PC-3 (cell line): ENCODE measurements at regions not wholly inside any gene's neighbourhood (a gene's known extent, or its start where the extent isn't known, plus 50 kb on each side); places are given as distances from the start of the nearest gene placed in this dataset.

Experiments used
- ATAC-seq: fragments of 200-7000 bp; cut with Tn5 transposase; 2 replicates; pipeline ENCODE4 v1.9.1; 2020; ENCODE audit warnings: mild to moderate bottlenecking, moderate library complexity
- BruUV-seq: library from RNA; stranded (reverse); fragments of 400-500 nt; replicated peaks from 2 replicates; lab custom pipeline; 2021; lab: Mats Ljungman, UMichigan
- CTCF ChIA-PET: fragments of 300-600 bp; sonication (Branson Sonifier 250); formaldehyde crosslinking; loops from one replicate; lab custom pipeline; 2022; ENCODE audit warnings: antibody characterized with exemption; lab: Charles Lee
- POLR2A ChIA-PET: fragments of 300-600 bp; sonication (Branson Sonifier 250); formaldehyde crosslinking; loops from one replicate; lab custom pipeline; 2022; ENCODE audit warnings: antibody characterized with exemption; ENCODE audit not compliant: unreplicated experiment; lab: Charles Lee
- DNase-seq: peaks from one replicate; pipeline ENCODE4 v3.0.0-alpha.2; 2015
- H2AFZ ChIP-seq: fragments of 300-600 bp; sonication (generic); 2 replicates; pipeline ENCODE4 v1.6.0; 2016; ENCODE audit warnings: antibody characterized with exemption, low read length
- H3F3A ChIP-seq: fragments of 300-600 bp; sonication (generic); one replicate; pipeline ENCODE4 v1.6.0; 2017; ENCODE audit warnings: antibody characterized with exemption, low read length, control low read depth, mild to moderate bottlenecking; ENCODE audit not compliant: unreplicated experiment
- H3K27ac ChIP-seq: fragments of 300-600 bp; sonication (generic); 2 replicates; pipeline ENCODE4 v1.5.1; 2016; ENCODE audit warnings: mild to moderate bottlenecking, low read length
- H3K27me3 ChIP-seq: fragments of 300-600 bp; sonication (generic); 2 replicates; pipeline ENCODE4 v1.6.1; 2016; ENCODE audit warnings: low read length, mixed read lengths
- H3K36me3 ChIP-seq: fragments of 300-600 bp; sonication (generic); 2 replicates; pipeline ENCODE4 v1.6.1; 2016; ENCODE audit warnings: low read depth, mixed run types, low read length, mixed read lengths
- H3K4me1 ChIP-seq: fragments of 300-600 bp; sonication (generic); 2 replicates; pipeline ENCODE4 v1.5.1; 2016; ENCODE audit warnings: low read length; ENCODE audit not compliant: insufficient read depth
- H3K4me2 ChIP-seq: fragments of 300-600 bp; sonication (generic); 2 replicates; pipeline ENCODE4 v1.6.0; 2016; ENCODE audit warnings: low read length
- H3K4me3 ChIP-seq: fragments of 300-600 bp; sonication (generic); 2 replicates; pipeline ENCODE4 v1.5.1; 2016; ENCODE audit warnings: mild to moderate bottlenecking, low read length, mixed read lengths
- H3K79me2 ChIP-seq: fragments of 300-600 bp; sonication (generic); 2 replicates; pipeline ENCODE4 v1.6.1; 2017; ENCODE audit warnings: low read length, mixed read lengths
- H3K9ac ChIP-seq: fragments of 300-600 bp; sonication (generic); 2 replicates; pipeline ENCODE4 v1.6.0; 2016; ENCODE audit warnings: mild to moderate bottlenecking, low read length
- H3K9me2 ChIP-seq: fragments of 300-600 bp; sonication (generic); replicated peaks from 2 replicates; pipeline ENCODE4 v1.6.1; 2016; ENCODE audit warnings: mixed run types, low read length, mixed read lengths
- H3K9me3 ChIP-seq: fragments of 300-600 bp; sonication (generic); 2 replicates; pipeline ENCODE4 v1.6.1; 2016; ENCODE audit warnings: low read length, mixed read lengths
- H4K20me1 ChIP-seq: fragments of 300-600 bp; sonication (generic); 2 replicates; pipeline ENCODE4 v1.6.1; 2016; ENCODE audit warnings: low read length, mixed read lengths
- CTCF ChIP-seq: fragments of 300-600 bp; sonication (generic); conservative IDR thresholded peaks from 2 replicates; pipeline ENCODE4 v1.5.1; 2017; ENCODE audit warnings: antibody characterized with exemption, low read depth, mild to moderate bottlenecking, low read length
- EZH2 ChIP-seq: fragments of 300-600 bp; sonication (generic); IDR thresholded peaks from one replicate; pipeline ENCODE4 v1.6.1; 2017; ENCODE audit warnings: antibody characterized with exemption, mild to moderate bottlenecking, low read length; ENCODE audit not compliant: unreplicated experiment
- EZH2phosphoT487 ChIP-seq: fragments of 300-600 bp; sonication (generic); IDR thresholded peaks from 2 replicates; pipeline ENCODE4 v1.6.1; 2018; ENCODE audit warnings: mild to moderate bottlenecking, antibody characterized with exemption, low read length, borderline replicate concordance
- intact Hi-C: fragments of 100-400 bp; cut with micrococcal nuclease; formaldehyde crosslinking; loops from 2 replicates; pipeline ENCODE4 v1.9.0; 2023

GRCh38 chr15:39255760-39256159 lies 325.1 kb upstream of the THBS1 start:
- Histone ChIP-seq H3K79me2 (no peaks in the 10 kb centered on the region), H3K4me1 (0 out of 2 replicates have a peak, but pooled peaks cover 2% of the 10 kb centered on the region), H3K4me3 (no peak overlapping the region), H3K9ac (no peak overlapping the region), H4K20me1 (no peaks in the 10 kb centered on the region), H3K27me3 (no peaks in the 10 kb centered on the region), H3K9me2 (no peaks in the 10 kb centered on the region), H3K4me2 (no peak overlapping the region), H3K9me3 (no peaks in the 10 kb centered on the region), H3K36me3 (no peaks in the 10 kb centered on the region), H3F3A (no peaks in the 10 kb centered on the region), H2AFZ (no peak overlapping the region), H3K27ac (no peak overlapping the region)
- ChIA-PET POLR2A (no interaction called here), CTCF (no interaction called here)
- ATAC-seq (no peak), DNase-seq (no peak)
- intact Hi-C loops: no loop called here
- no TSS peak for BruUV-seq
- TF ChIP-seq EZH2: no peak
- no peak for TF ChIP-seq EZH2phosphoT487
- no peak for TF ChIP-seq CTCF

GRCh38 chr15:39260391-39260790 lies 320.5 kb upstream of the THBS1 start:
- POLR2A ChIA-PET: no interaction called here

More at GRCh38 chr15:39260391-39260790, 320.5 kb upstream of the THBS1 start:
- intact Hi-C loops: no loop called here
- Histone ChIP-seq H3K9me3 (no peaks in the 10 kb centered on the region), H2AFZ (no peak overlapping the region), H3K4me2 (no peak overlapping the region), H3F3A (no peaks in the 10 kb centered on the region), H3K36me3 (no peaks in the 10 kb centered on the region), H3K79me2 (no peaks in the 10 kb centered on the region), H3K9ac (no peak overlapping the region), H3K27me3 (no peaks in the 10 kb centered on the region), H3K27ac (no peak overlapping the region), H3K4me3 (no peak overlapping the region), H4K20me1 (no peaks in the 10 kb centered on the region), H3K4me1 (peaks cover 7% of the 10 kb centered on the region; the same call in 1 of the 2 replicates), H3K9me2 (no peaks in the 10 kb centered on the region)
- CTCF ChIA-PET: no interaction called here
- DNase-seq (no peak), ATAC-seq (no peak)
- TF ChIP-seq EZH2: no peak
- TF ChIP-seq CTCF: no peak
- no peak for TF ChIP-seq EZH2phosphoT487
- BruUV-seq: no TSS peak
